Daoy (cell line): ENCODE measurements at regions not wholly inside any gene's neighbourhood (a gene's known extent, or its start where the extent isn't known, plus 50 kb on each side); places are given as distances from the start of the nearest gene placed in this dataset.
"Not testable (repeated sequence)": the region's sequence is repeated elsewhere in the genome, so short reads cannot be mapped to it uniquely, and the experiment has no call there.

Source experiments
- DNase-seq: peaks from one replicate; pipeline ENCODE4 v3.0.0-alpha.2; 2015; ENCODE audit warnings: low read depth

- DNase-seq: no peak
Observed at GRCh38 chr5:18420711-18421110, 786.5 kb downstream of the TAF11L14 start.

DNA sequence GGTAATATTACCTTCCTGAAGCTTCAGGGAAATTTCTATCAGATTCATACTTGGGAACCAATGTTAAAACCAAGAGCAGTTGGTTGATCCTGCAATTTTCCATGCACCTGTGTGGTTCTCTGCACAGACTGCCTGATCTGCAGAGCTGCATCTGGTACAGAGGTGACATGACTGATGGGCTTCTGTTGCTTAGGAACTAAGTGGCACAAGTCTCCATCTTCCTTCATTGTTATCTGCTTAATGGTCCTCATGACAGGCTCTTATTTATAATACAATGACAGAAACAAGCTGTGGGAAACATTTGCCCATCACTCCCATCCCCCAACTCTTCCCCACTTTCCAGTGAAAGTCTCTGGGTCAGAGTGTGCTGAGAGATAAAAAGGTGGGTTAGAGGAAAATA is 799.1 kb downstream of the TAF11L14 start:
- DNase-seq: no peak

DNA sequence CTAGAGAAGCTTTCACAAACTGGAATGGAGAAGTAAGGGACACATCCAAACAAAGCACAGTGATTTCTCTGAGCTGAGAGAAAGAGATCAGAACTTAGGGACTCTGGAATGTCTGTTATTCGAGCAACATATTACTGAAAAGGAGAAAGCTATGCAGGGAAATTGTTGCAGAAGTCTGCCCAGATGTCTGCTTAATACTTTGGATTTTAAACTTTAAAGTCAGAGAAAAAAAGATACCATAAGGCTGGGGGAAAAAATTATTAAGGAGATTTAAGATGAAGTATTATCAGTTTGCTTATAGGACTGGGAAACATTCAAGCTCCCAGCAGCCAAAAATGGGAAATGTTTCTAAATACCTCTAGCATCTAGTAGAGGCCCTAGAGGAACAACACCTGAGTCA is 803.9 kb downstream of the TAF11L14 start:
- DNase-seq: no peak

GRCh38 chr5:18455521-18455920 is 821.3 kb downstream of the TAF11L14 start:
- DNase-seq: no peak

GRCh38 chr5:18457255-18457654 is 823.0 kb downstream of the TAF11L14 start:
- no peak for DNase-seq

- no peak for DNase-seq
Observed at GRCh38 chr5:18461766-18462165, 827.5 kb downstream of the TAF11L14 start.

DNA sequence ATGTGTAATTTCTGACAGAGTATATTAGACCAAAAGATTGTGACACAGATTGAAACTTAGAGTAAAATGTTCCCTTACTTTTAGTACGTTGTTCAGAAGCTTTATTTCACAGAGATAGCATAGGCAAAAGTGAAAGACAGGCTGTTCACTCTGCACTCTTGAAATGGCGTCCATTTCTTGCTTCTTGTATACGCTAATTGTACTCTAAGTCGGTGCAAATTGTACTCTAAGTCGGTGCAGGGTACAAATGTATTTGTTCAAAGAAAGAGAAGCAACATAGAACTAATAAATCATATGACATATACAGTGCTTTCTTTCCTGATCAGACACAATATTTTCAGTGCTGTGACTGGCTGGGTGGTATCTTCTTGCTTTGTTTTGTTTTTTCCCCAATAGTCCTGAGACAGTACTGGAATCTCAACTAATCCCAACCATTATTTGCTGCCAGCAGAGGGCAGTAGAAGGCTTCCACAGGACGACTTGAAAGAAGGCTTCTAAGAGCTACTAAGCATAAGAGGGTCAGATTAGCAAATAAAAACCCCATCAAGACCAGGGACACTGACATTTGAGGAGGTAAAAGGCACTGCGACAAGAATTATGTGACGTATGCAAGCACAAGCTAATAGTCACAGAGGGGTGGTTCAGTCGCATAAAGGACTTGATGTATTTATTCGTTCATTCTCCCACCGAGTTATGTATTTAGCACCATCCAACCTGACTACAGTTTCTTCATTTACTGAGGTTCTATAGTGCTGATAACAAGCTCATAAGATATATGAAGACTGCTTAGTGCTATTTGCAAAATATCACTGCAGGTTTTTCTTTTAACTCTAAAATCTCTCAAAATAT is 831.8 kb downstream of the TAF11L14 start:
- DNase-seq: peak; percentile 80

- no peak for DNase-seq
Observed at GRCh38 chr5:18466731-18467130, 832.5 kb downstream of the TAF11L14 start.

DNA sequence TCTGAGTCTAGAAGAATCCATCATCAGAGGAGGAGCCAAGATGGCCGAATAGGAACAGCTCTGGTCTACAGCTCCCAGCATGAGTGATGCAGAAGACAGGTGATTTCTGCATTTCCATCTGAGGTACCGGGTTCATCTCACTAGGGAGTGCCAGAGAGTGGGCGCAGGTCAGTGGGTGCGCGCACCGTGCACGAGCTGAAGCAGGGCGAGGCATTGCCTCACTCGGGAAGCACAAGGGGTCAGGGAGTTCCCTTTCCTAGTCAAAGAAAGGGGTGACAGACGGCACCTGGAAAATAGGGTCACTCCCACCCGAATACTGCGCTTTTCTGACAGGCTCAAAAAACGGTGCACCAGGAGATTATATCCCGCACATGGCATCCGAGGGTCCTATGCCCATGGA is 837.5 kb downstream of the TAF11L14 start:
- DNase-seq: not testable (repeated sequence)

GRCh38 chr5:18483451-18483850 is 849.2 kb downstream of the TAF11L14 start:
- DNase-seq: peak; percentile 34

DNA sequence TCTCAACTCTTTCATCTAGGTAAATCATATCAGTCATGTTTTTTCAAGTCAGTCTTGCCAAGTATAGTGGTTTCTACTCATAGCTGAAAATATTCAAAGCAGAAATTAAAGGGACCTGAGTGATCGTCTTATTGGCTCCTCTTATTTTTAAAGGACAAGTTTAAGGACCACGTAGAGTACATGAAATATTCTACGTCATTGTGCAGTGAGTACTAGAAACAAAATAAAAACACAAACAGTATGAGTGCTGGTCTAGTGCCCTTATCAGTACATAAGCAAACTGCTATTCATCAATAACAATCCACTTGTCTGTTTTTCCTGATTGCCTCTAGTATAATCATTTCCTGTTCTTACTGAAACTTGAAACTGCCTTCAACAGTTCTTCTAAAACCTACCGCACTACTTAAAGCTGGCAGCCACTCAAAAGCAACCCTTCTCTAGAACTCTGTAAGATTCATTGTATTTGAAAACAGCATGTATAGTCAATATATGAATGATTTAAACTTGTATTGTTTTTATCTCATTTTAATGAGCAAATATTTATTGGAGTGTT is 853.7 kb downstream of the TAF11L14 start:
- DNase-seq: peak; percentile 7

- no peak for DNase-seq
Observed at GRCh38 chr5:18489703-18490102, 855.4 kb downstream of the TAF11L14 start.

DNA sequence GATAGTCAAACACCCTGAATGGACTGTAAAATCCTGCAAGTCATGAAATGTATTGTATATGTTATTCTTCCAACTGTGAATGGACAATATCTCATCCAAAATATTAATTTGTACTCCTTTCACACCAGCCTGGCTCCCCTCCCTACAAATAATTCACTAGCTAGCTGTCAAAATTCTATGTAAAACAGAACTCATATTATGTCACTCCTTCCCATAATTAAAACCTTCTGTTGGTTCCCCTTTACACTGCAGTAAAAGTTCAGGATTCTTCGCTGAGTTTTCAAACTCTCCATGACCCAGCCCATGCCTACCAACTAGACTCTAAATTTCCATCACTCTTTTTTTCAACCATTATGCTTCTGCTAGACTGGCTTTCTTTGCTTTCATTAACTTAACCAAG is 857.1 kb downstream of the TAF11L14 start:
- DNase-seq: no peak

DNA sequence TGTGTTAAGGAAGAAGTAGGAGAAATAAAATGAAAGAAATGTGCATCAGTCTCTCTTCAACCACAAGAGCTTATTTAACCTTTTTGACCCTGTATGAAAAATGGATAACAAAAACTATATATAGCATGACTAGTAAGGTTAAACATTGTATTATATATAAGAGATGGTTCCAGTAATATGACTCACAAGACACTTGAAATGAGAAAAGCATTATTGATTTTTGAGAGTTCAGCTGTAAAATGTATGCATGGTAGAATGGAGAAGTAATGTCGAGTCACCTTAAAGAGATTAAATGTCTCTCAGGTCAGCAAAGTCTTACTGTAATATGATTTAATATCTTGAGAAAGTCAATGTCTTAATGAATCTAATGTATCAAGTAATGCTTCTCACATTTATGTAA is 860.9 kb downstream of the TAF11L14 start:
- DNase-seq: no peak

- DNase-seq: no peak
Observed at GRCh38 chr5:18496041-18496440, 861.8 kb downstream of the TAF11L14 start.

DNA sequence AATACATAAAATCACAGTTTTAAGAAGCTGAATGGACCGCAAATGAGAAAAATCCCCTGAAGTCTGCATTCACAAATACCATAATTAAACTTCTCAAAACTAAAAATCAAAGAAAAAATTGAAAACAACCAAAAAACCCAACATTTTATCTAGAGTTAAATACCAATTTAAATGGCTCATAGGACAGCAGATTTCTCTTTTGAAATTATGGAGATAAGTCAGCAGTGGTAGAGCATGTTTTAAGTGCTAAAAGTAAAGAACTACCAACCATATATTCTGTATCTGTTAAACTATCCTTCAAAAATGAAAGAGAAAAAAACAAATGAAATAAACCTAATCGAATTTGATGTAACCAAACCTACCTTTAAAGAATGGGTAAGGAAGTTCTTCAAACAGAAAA is 862.8 kb downstream of the TAF11L14 start:
- no peak for DNase-seq

DNA sequence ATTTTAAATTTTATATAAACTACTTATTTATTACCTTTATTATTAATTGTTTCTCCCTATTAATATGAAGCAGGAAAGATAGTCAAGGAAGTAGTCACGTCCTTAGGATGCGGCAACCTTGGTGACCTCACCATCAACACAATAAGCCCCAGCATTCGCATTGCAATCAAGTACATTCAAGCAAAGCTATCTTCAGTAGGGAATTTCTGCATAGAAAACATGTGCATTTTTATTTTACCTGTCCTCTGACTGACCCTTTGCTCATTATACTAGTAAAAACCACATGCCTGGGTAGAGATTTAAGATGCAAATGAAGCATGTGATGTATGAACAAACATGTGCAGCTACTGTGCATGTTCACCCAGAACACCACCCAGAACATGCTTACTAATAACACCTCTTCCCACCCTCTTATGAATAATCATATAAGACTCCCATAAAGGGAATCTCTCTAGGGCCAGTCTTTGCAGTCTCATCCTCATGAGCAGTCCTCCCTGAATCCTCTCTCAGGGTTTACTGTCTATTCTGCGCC is 869.6 kb downstream of the TAF11L14 start:
- DNase-seq: no peak

GRCh38 chr5:18507114-18507513 is 872.9 kb downstream of the TAF11L14 start:
- DNase-seq: no peak

GRCh38 chr5:18517641-18518380 is 883.6 kb downstream of the TAF11L14 start:
- no peak for DNase-seq

DNA sequence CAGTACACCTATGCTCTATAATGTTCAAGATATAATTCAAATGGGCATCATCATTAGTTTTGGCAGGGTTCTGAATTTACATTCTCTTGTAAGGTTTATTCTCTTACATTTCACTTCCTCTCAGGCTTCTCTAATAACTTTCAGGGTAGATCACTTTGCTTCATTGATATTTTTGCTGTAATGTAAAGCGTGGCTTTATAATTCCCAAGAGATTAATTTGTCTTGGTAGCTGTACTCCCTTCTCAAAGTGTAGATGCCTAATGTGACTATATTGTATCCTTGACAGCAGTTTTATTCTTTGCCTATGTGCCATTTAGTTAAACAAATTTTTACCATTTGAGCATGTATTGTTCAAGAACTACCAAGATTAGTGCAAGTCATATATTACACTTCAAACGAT is 889.1 kb downstream of the TAF11L14 start:
- no peak for DNase-seq

DNA sequence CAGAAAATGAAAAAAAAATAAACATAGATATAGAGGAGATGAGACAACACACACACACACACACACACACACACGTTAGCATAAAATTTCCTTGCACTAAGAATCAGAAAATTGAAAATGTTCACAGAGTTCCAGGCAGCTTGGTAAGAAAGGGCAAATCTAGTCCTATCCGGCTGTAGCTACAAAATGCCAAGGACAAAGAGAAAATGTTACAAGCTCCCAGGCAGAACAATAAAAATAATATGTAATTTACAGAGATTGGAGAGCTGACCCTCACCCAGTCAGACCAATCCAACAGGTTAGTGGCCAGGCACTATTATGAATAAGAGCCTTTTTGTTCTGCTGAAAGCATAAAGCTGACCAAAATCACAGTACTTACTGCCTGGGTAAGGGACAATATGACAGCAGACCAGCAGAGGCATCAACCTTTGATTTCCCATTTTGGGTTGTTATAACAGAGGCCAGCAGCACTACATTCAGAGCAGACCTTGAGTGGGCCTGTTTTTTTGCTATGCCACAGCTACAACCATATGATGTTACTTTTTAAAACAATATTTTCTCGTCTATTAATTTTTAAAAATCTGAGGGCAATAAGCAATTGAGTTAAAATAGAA is 892.6 kb downstream of the TAF11L14 start:
- DNase-seq: no peak

GRCh38 chr5:18533137-18533536 is 898.9 kb downstream of the TAF11L14 start:
- DNase-seq: no peak
